ENCODE measurements at regions not wholly inside any gene's neighbourhood (a gene's known extent, or its start where the extent isn't known, plus 50 kb on each side); places are given as distances from the start of the nearest gene placed in this dataset.

GRCh38 chr13:50587115-50587514 lies 256.4 kb downstream of the DLEU7 start:
- no peaks in the 10 kb centered on the region for H3K36me3 ChIP-seq (ENCODE audit: control insufficient read depth in 3 of 3, insufficient read depth in 2 of 3, low read depth in 1 of 3, low read length in 3 of 3)
- FAIRE-seq (no peak), DNase-seq (no peak)
- H3K27ac ChIP-seq (ENCODE audit: low read depth in 1 of 3, low read length in 2 of 3), result no peak overlapping the region
- no peaks in the 10 kb centered on the region for H3K4me1 ChIP-seq (ENCODE audit: control insufficient read depth in 3 of 3, insufficient read depth in 2 of 3, low read depth in 1 of 3, low read length in 2 of 3)
- no peaks in the 10 kb centered on the region for H3K27me3 ChIP-seq (ENCODE audit: control insufficient read depth in 3 of 3, insufficient read depth in 3 of 3, low read length in 3 of 3)
- H3K9me3 ChIP-seq (ENCODE audit: control insufficient read depth in 2 of 2, insufficient read depth in 1 of 2, low read depth in 1 of 2, low read length in 1 of 2), result peaks cover 0 to 4% of the 10 kb centered on the region in 2 donors
- no peak overlapping the region for H3K4me3 ChIP-seq (ENCODE audit: low read depth in 1 of 3, low read length in 3 of 3)
- WGBS, 3 donors, result 77 to 93% (median 87%) methylated on average over 4 of the region's 4 CpGs

GRCh38 chr13:50587645-50588373 lies 255.7 kb downstream of the DLEU7 start:
- no peak overlapping the region for H3K4me3 ChIP-seq (ENCODE audit: low read depth in 1 of 3, low read length in 3 of 3)
- DNase-seq (no peak), FAIRE-seq (no peak)

GRCh38 chr13:50588491-50589130 lies 254.9 kb downstream of the DLEU7 start:
- Histone ChIP-seq H3K9me3 (ENCODE audit: control insufficient read depth in 2 of 2, insufficient read depth in 1 of 2, low read depth in 1 of 2, low read length in 1 of 2) (peaks cover 0 to 4% of the 10 kb centered on the region in 2 donors), H3K27me3 (ENCODE audit: control insufficient read depth in 3 of 3, insufficient read depth in 3 of 3, low read length in 3 of 3) (no peaks in the 10 kb centered on the region), H3K27ac (ENCODE audit: low read depth in 1 of 3, low read length in 2 of 3) (no peak overlapping the region), H3K4me3 (ENCODE audit: low read depth in 1 of 3, low read length in 3 of 3) (no peak overlapping the region), H3K4me1 (ENCODE audit: control insufficient read depth in 3 of 3, insufficient read depth in 2 of 3, low read depth in 1 of 3, low read length in 2 of 3) (no peaks in the 10 kb centered on the region), H3K36me3 (ENCODE audit: control insufficient read depth in 3 of 3, insufficient read depth in 2 of 3, low read depth in 1 of 3, low read length in 3 of 3) (no peaks in the 10 kb centered on the region)
- WGBS, 3 donors, result 70 to 81% (median 81%) methylated on average over 6 of the region's 6 CpGs
- DNase-seq (no peak), FAIRE-seq (no peak)

More at GRCh38 chr13:50587645-50588373, 255.7 kb downstream of the DLEU7 start:
- Histone ChIP-seq H3K9me3 (ENCODE audit: control insufficient read depth in 2 of 2, insufficient read depth in 1 of 2, low read depth in 1 of 2, low read length in 1 of 2) (peaks cover 0 to 4% of the 10 kb centered on the region in 2 donors), H3K27me3 (ENCODE audit: control insufficient read depth in 3 of 3, insufficient read depth in 3 of 3, low read length in 3 of 3) (no peaks in the 10 kb centered on the region), H3K27ac (ENCODE audit: low read depth in 1 of 3, low read length in 2 of 3) (no peak overlapping the region), H3K4me1 (ENCODE audit: control insufficient read depth in 3 of 3, insufficient read depth in 2 of 3, low read depth in 1 of 3, low read length in 2 of 3) (no peaks in the 10 kb centered on the region), H3K36me3 (ENCODE audit: control insufficient read depth in 3 of 3, insufficient read depth in 2 of 3, low read depth in 1 of 3, low read length in 3 of 3) (no peaks in the 10 kb centered on the region)
- WGBS, 3 donors, result 88 to 93% (median 92%) methylated on average over 11 of the region's 11 CpGs

GRCh38 chr13:50589139-50589538 lies 254.4 kb downstream of the DLEU7 start:
- DNase-seq, result peak in 1 of 2 donors; percentile 14
- no peaks in the 10 kb centered on the region for H3K36me3 ChIP-seq (ENCODE audit: control insufficient read depth in 3 of 3, insufficient read depth in 2 of 3, low read depth in 1 of 3, low read length in 3 of 3)
- no peak overlapping the region for H3K27ac ChIP-seq (ENCODE audit: low read depth in 1 of 3, low read length in 2 of 3)
- no peak for FAIRE-seq
- H3K27me3 ChIP-seq (ENCODE audit: control insufficient read depth in 3 of 3, insufficient read depth in 3 of 3, low read length in 3 of 3), result no peaks in the 10 kb centered on the region
- peaks cover 0 to 2% of the 10 kb centered on the region in 2 donors for H3K9me3 ChIP-seq (ENCODE audit: control insufficient read depth in 2 of 2, insufficient read depth in 1 of 2, low read depth in 1 of 2, low read length in 1 of 2)
- H3K4me3 ChIP-seq (ENCODE audit: low read depth in 1 of 3, low read length in 3 of 3), result no peak overlapping the region
- peaks cover 0 to under 1% (median 0%) of the 10 kb centered on the region in 3 donors for H3K4me1 ChIP-seq (ENCODE audit: control insufficient read depth in 3 of 3, insufficient read depth in 2 of 3, low read depth in 1 of 3, low read length in 2 of 3)

- no peak for FAIRE-seq
- WGBS, 3 donors, result 55 to 80% (median 64%) methylated on average over 2 of the region's 2 CpGs
- no peaks in the 10 kb centered on the region for H3K9me3 ChIP-seq (ENCODE audit: control insufficient read depth in 2 of 2, insufficient read depth in 1 of 2, low read depth in 1 of 2, low read length in 1 of 2)
- H3K27ac ChIP-seq (ENCODE audit: low read depth in 1 of 3, low read length in 2 of 3), result no peak overlapping the region
- H3K27me3 ChIP-seq (ENCODE audit: control insufficient read depth in 3 of 3, insufficient read depth in 3 of 3, low read length in 3 of 3), result no peaks in the 10 kb centered on the region
- no peak overlapping the region for H3K4me3 ChIP-seq (ENCODE audit: low read depth in 1 of 3, low read length in 3 of 3)
- no peaks in the 10 kb centered on the region for H3K36me3 ChIP-seq (ENCODE audit: control insufficient read depth in 3 of 3, insufficient read depth in 2 of 3, low read depth in 1 of 3, low read length in 3 of 3)
- DNase-seq, result peak in 1 of 2 donors; percentile 31
- H3K4me1 ChIP-seq (ENCODE audit: control insufficient read depth in 3 of 3, insufficient read depth in 2 of 3, low read depth in 1 of 3, low read length in 2 of 3), result peaks cover 0 to 6% (median 3%) of the 10 kb centered on the region in 3 donors
Measured at GRCh38 chr13:50589651-50590054, 253.8 kb downstream of the DLEU7 start.

- FAIRE-seq (no peak), DNase-seq (no peak)
- H3K27me3 ChIP-seq (ENCODE audit: control insufficient read depth in 3 of 3, insufficient read depth in 3 of 3, low read length in 3 of 3), result no peaks in the 10 kb centered on the region
- H3K27ac ChIP-seq (ENCODE audit: low read depth in 1 of 3, low read length in 2 of 3), result no peak overlapping the region
- WGBS, 3 donors, result 51 to 68% (median 65%) methylated on average over 2 of the region's 2 CpGs
- no peak overlapping the region for H3K4me3 ChIP-seq (ENCODE audit: low read depth in 1 of 3, low read length in 3 of 3)
- peaks cover 2 to 18% (median 7%) of the 10 kb centered on the region in 3 donors for H3K4me1 ChIP-seq (ENCODE audit: control insufficient read depth in 3 of 3, insufficient read depth in 2 of 3, low read depth in 1 of 3, low read length in 2 of 3)
- no peaks in the 10 kb centered on the region for H3K9me3 ChIP-seq (ENCODE audit: control insufficient read depth in 2 of 2, insufficient read depth in 1 of 2, low read depth in 1 of 2, low read length in 1 of 2)
- no peaks in the 10 kb centered on the region for H3K36me3 ChIP-seq (ENCODE audit: control insufficient read depth in 3 of 3, insufficient read depth in 2 of 3, low read depth in 1 of 3, low read length in 3 of 3)
Measured at GRCh38 chr13:50592412-50593155, 250.9 kb downstream of the DLEU7 start.

- no peak for DNase-seq
- no peak for FAIRE-seq
- no peak overlapping the region for H3K27ac ChIP-seq (ENCODE audit: low read depth in 1 of 3, low read length in 2 of 3)
- H3K9me3 ChIP-seq (ENCODE audit: control insufficient read depth in 2 of 2, insufficient read depth in 1 of 2, low read depth in 1 of 2, low read length in 1 of 2), result no peaks in the 10 kb centered on the region
- no peak overlapping the region for H3K4me3 ChIP-seq (ENCODE audit: low read depth in 1 of 3, low read length in 3 of 3)
- H3K27me3 ChIP-seq (ENCODE audit: control insufficient read depth in 3 of 3, insufficient read depth in 3 of 3, low read length in 3 of 3), result no peaks in the 10 kb centered on the region
- peaks cover 2 to 23% (median 7%) of the 10 kb centered on the region in 3 donors for H3K4me1 ChIP-seq (ENCODE audit: control insufficient read depth in 3 of 3, insufficient read depth in 2 of 3, low read depth in 1 of 3, low read length in 2 of 3)
- 80 to 83% (median 83%) methylated on average over 1 of the region's 1 CpG for WGBS, 3 donors
- no peaks in the 10 kb centered on the region for H3K36me3 ChIP-seq (ENCODE audit: control insufficient read depth in 3 of 3, insufficient read depth in 2 of 3, low read depth in 1 of 3, low read length in 3 of 3)
Measured at GRCh38 chr13:50593207-50593606, 250.3 kb downstream of the DLEU7 start.

- peak overlapping the region in 2 of 3 donors; percentile 40 to 41 for H3K27ac ChIP-seq (ENCODE audit: low read depth in 1 of 3, low read length in 2 of 3)
- WGBS, 3 donors, result 33 to 44% (median 44%) methylated on average over 11 of the region's 11 CpGs
- H3K27me3 ChIP-seq (ENCODE audit: control insufficient read depth in 3 of 3, insufficient read depth in 3 of 3, low read length in 3 of 3), result no peaks in the 10 kb centered on the region
Measured at GRCh38 chr13:50594276-50595051, 249.0 kb downstream of the DLEU7 start.

More at GRCh38 chr13:50594276-50595051, 249.0 kb downstream of the DLEU7 start:
- H3K9me3 ChIP-seq (ENCODE audit: control insufficient read depth in 2 of 2, insufficient read depth in 1 of 2, low read depth in 1 of 2, low read length in 1 of 2), result no peaks in the 10 kb centered on the region
- H3K36me3 ChIP-seq (ENCODE audit: control insufficient read depth in 3 of 3, insufficient read depth in 2 of 3, low read depth in 1 of 3, low read length in 3 of 3), result no peaks in the 10 kb centered on the region
- peak; percentile 8 to 23 for DNase-seq
- no peak for FAIRE-seq
- peak overlapping the region in 1 of 3 donors; percentile 2 for H3K4me3 ChIP-seq (ENCODE audit: low read depth in 1 of 3, low read length in 3 of 3)
- H3K4me1 ChIP-seq (ENCODE audit: control insufficient read depth in 3 of 3, insufficient read depth in 2 of 3, low read depth in 1 of 3, low read length in 2 of 3), result peaks cover 2 to 24% (median 7%) of the 10 kb centered on the region in 3 donors
